ENCODE measurements at regions not wholly inside any gene's neighbourhood (a gene's known extent, or its start where the extent isn't known, plus 50 kb on each side); places are given as distances from the start of the nearest gene placed in this dataset.
"Not testable (repeated sequence)": the region's sequence is repeated elsewhere in the genome, so short reads cannot be mapped to it uniquely, and the experiment has no call there.

DNA sequence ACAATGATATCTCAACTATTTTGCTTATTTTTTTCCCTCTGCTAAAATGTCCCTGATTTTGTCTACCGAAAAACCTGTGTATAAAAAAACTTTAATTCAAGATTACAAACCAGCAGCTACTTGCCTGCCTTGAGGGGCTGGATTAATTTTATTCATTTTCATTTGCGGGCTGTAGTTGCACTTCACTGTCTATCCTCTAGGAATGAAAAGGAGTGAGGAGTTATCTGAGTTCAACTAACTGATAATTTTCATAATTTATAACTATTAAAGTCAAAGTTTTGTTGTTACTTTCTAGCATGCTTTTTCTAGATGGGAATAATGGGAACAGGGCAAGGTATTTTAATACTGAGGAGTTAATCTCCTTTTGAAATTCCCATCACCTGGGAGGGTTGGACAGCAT is 50.3 kb upstream of the AGTPBP1 start:
- CTCF ChIA-PET, POLR2A ChIA-PET: not testable (repeated sequence)

- POLR2A ChIA-PET, CTCF ChIA-PET: not testable (repeated sequence)
Observed at GRCh38 chr9:85802978-85803695, 61.4 kb upstream of the AGTPBP1 start.

- CTCF ChIA-PET: not testable (repeated sequence)
- POLR2A ChIA-PET: interaction anchor here (1.4 kb wide), 1 partner anchor 64 kb away, joined by 6 read pairs; the partner anchor contains the start of gene AGTPBP1
Observed at GRCh38 chr9:85804847-85805133, 63.0 kb upstream of the AGTPBP1 start.

DNA sequence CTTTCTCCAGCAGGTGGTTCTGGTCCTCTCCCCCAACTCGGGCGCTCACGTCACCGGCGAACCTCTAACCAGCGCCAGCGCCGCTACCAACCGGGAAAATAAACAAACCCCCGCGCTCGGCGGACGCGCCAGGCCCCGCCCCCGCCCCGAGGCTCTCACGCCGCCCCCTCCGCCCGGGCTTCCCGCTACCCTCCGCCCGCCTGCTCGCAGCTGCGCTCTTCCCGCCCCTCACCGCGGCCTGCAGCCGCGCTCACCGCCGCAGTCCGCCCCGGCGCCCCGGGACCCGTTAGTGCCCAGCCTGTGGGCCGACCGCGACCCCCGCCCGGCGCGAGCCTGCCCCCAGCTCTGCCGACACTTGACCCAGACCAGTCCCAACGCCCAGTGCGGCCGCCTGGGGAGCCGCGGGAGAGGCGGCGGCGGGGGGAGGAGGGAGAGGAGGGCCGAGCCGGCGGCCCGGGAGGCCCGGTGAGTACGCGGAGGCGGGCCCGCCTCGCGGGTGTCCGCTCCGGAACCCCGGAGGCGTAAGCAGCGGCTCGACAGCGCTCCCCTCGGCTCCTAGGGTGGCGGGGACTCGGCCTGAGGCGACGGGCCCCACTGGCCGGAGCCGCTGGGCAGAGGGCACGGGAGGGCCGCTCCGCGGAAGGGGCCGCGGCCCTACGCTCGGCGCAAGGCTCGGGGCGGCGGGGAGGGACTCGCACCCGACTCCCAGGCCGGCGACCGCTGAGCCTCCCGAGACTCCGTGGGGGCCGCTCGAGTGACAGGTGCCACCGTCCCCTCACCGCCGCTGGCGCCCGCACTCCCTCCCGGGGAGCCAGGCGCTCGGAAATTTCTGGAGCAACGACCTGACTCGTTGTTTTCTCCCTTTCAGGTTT is 63.6 kb upstream of the AGTPBP1 start:
- CTCF ChIA-PET: not testable (repeated sequence)
- POLR2A ChIA-PET: interaction anchor here (1.4 kb wide), 1 partner anchor 64 kb away, joined by 6 read pairs; the partner anchor contains the start of gene AGTPBP1

GRCh38 chr9:85808329-85808728 is 66.6 kb upstream of the AGTPBP1 start:
- POLR2A ChIA-PET, CTCF ChIA-PET: not testable (repeated sequence)

- POLR2A ChIA-PET, CTCF ChIA-PET: not testable (repeated sequence)
Observed at GRCh38 chr9:85813388-85813787, 71.6 kb upstream of the AGTPBP1 start.

DNA sequence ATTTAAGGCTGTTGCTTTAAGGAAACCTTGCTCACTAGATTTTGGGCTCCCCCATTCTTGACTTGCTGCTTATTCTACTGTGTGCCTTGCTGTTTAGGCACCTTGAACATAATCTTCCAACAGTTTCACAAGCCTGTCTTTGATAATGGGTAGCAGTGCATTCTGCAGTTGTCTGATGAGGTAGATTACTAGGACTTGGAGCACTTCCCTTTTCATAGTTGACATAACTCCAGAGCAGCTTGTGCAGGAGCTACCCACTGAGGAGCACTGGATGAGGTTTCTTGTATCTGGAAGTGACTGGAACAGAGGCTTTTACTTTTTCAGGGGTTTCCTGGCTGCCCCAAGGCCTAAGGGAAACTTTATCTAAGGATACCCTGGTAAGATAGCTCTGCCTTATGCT is 73.0 kb upstream of the AGTPBP1 start:
- CTCF ChIA-PET, POLR2A ChIA-PET: not testable (repeated sequence)

DNA sequence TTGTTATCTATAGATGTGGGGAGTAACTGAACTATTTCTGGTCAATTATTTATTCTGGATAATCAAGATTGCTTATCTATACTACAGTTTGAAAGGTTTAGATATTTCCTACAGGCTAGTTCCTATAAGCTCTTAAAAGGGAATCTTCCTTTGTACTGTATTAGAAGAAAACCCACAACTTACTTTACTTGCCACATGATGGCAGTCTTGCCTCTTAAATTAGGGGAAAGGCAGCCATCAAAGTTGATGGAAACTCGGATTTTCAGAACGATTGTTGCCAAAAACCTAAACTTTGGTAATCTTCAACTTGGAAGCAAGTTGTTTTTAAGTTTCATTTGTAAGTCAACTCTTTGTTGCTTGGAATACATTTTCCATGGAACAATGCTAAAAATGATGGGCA is 77.2 kb upstream of the AGTPBP1 start:
- CTCF ChIA-PET: interaction anchor here (1.7 kb wide), 1 partner anchor 81 kb away, joined by 3 read pairs; no protein-coding TSS in a partner anchor
- POLR2A ChIA-PET: not testable (repeated sequence)

DNA sequence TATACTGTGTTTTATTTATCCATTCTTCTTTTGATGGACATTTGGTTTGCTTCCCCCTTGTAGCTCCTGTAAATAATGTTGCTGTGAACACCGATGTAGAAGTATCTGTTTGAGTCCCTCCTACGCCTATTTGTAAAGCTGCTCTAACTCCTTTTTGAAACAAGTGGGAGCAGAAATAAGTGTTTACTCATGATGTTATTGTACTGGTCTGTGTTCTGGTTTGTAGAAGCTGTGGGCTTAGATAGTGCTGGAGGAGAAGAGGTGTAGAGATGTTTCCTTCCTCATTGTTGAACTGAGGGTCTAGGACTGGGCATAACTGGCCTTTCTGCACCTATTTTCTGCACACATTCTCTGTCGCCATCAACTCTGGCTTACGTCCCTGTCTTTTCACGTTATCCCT is 78.8 kb upstream of the AGTPBP1 start:
- CTCF ChIA-PET, POLR2A ChIA-PET: not testable (repeated sequence)

- POLR2A ChIA-PET, CTCF ChIA-PET: not testable (repeated sequence)
Observed at GRCh38 chr9:85824949-85825348, 83.2 kb upstream of the AGTPBP1 start.

GRCh38 chr9:85834591-85834990 is 92.8 kb upstream of the AGTPBP1 start:
- POLR2A ChIA-PET, CTCF ChIA-PET: not testable (repeated sequence)

DNA sequence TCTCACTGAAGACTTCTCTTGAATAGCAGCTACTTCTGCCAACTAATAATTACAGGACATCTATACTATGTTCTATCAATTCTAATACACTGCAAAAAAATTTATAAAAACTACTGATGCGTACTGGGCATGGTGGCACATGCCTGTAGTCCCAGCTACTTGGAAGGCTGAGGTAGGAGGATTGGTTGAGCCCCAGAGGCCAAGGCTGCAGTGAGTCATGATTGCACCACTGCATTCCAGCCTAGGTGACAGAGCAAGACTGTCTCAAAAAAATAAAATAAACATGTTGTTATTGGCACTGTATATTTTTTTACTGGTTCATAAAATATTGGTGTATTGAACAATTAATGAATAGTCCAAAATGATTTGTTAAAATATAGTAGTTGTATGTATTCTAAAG is 97.0 kb upstream of the NAA35 start:
- CTCF ChIA-PET, POLR2A ChIA-PET: not testable (repeated sequence)

- CTCF ChIA-PET, POLR2A ChIA-PET: not testable (repeated sequence)
Observed at GRCh38 chr9:85847782-85848181, 93.2 kb upstream of the NAA35 start.

DNA sequence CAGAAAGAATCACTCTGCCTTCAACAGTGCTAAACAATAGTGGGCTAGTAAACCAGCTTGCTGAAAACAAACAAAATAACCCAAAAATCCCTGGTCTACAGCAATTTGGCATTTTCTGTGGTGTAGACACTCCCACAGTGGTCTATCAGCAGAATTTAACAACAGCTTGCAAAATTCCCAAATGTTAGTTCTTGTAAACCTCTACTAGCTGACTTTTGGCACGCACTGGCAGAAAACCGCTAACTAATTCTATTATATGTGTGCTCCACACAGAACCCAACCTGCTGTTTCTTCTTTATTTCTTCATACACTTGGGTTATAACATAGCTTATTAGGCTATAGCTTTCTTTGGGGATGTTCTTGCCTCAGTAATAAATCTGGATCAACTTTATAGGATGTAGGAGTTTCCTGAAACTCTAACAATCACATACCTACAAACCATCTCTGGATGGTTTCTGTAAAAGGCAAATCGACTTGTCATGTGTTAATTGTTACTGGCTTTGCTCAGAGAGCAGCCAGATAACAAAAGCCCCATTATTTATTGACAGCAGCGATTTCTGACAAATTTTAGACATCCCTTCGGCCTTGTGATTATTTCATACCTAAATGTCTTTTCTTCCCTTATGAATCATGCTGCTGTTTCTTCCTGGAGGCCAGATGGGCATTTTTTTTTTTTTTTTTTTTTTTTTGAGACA is 82.7 kb upstream of the NAA35 start:
- POLR2A ChIA-PET: interaction anchor here (0.8 kb wide), 1 partner anchor 58 kb away, joined by 7 read pairs; no protein-coding TSS in a partner anchor
- CTCF ChIA-PET: no interaction called here

DNA sequence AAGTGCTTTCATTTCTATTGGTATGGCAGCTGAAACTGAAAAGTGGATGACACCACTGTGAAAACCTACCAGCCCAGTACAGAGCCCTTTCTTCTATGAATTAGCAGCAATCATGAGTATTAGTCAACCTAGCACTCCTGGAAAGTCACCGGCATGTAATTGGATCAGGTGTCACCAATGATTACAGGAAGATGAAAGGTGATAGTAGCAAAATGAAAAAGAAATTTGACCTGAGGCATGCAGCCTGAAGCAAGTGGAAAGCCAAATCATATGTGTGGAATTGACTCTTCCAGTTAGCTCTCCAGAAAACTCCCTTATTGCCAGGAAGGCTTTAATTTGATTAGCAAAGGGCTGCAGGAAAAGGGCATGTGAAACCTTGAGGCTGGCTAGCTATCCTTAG is 81.2 kb upstream of the NAA35 start:
- CTCF ChIA-PET: no interaction called here
- POLR2A ChIA-PET: no interaction called here

GRCh38 chr9:85861882-85862281 is 79.1 kb upstream of the NAA35 start:
- CTCF ChIA-PET, POLR2A ChIA-PET: not testable (repeated sequence)

- CTCF ChIA-PET: no interaction called here
Observed at GRCh38 chr9:85863875-85864274, 77.1 kb upstream of the NAA35 start.

DNA sequence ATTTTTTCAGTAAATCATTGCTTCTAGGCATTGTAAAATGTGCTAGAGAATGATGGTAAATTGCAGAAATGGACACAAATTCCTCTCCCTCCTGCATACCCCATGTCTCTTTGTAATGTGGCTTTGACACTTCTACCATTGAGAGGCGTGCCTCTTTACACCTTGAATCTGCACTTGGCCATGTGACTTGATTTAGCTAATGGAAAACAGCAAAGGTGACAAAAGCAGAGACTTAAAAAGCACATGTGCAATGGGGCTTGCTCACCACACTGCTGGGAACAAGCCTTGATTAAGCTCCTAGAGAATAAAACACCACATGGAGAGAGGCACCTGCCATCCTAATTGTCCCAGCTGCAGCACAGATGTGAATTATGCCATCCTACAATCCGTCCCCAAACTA is 69.9 kb upstream of the NAA35 start:
- ChIA-PET CTCF (no interaction called here), POLR2A (no interaction called here)

More at GRCh38 chr9:85863875-85864274, 77.1 kb upstream of the NAA35 start:
- POLR2A ChIA-PET: no interaction called here

DNA sequence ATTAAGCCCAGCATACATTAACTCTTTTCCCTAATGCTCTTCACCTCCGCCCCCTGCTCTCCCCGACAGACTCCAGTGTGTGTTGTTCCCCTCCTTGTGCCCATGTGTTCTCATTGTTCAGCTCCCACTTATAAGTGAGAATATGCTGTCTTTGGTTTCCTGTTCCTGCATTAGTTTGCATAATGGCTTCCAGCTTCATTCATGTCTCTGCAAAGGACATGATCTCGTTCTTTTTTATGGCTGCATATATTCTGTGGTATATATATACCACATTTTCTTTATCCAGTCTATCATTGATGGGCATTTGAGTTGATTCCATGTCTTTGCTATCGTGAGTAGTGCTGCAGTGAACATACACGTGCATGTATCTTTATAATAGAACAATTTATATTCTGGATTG is 69.3 kb upstream of the NAA35 start:
- POLR2A ChIA-PET, CTCF ChIA-PET: not testable (repeated sequence)

DNA sequence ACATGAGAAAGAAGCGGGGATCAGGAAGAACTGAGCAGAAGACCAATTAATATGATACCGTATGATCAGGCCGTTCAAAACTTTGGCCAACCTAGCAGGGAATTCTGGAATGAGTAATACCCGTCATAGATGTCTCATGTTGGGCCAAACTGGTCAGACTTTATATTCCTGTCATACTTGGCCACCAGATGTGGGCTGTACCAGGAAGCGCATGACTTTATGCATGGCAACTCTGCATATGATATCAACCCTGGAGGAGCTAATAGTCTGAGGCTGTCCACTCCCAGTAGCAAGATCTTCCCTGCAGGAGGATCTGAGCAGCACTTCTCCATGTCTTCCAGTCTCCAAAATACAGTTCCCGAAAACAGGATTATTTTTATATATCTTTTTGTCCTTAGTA is 68.5 kb upstream of the NAA35 start:
- CTCF ChIA-PET: no interaction called here
- POLR2A ChIA-PET: no interaction called here

DNA sequence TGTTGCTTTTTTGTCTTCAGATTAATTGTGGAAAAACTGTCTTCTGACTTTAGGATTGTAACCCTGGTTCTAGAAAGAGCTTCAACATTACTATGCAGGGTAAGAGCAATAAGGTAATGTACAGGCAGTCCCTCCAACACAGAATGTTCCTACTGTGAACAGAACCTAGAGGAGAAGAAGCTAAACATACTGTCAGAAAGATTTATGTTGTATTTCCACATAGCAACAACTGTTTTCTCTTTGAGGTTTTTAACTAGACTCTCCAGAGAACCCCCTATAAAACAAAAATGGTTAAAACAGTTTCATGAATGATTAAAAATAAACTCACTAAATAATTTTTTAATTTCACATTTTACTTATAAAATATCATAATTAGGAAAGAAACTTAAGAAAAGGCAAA is 64.3 kb upstream of the NAA35 start:
- ChIA-PET CTCF (no interaction called here), POLR2A (no interaction called here)

Measured in activated CD8-positive, alpha-beta memory T cell treated with anti-CD3 and anti-CD28 coated beads for 36 hours (primary cell).